Glutamatergic neuron (in vitro differentiated cells): ENCODE measurements at regions not wholly inside any gene's neighbourhood (a gene's known extent, or its start where the extent isn't known, plus 50 kb on each side); places are given as distances from the start of the nearest gene placed in this dataset.

ENCODE experiments used
- DNase-seq: peaks from one replicate; pipeline ENCODE4 v3.0.0; 2022
- H3K27ac Mint-ChIP-seq: one replicate; pipeline ENCODE4 v1.8.0; 2020; ENCODE audit warnings: mild to moderate bottlenecking, mixed read lengths, inconsistent platforms; ENCODE audit not compliant: unreplicated experiment
- H3K27me3 Mint-ChIP-seq: one replicate; pipeline ENCODE4 v1.8.0; 2020; ENCODE audit warnings: mild to moderate bottlenecking, moderate library complexity, mixed read lengths, inconsistent platforms; ENCODE audit not compliant: unreplicated experiment
- H3K36me3 Mint-ChIP-seq: one replicate; pipeline ENCODE4 v1.8.0; 2020; ENCODE audit warnings: mild to moderate bottlenecking, mixed read lengths, inconsistent platforms; ENCODE audit not compliant: unreplicated experiment
- H3K4me1 Mint-ChIP-seq: one replicate; pipeline ENCODE4 v1.8.0; 2020; ENCODE audit warnings: mild to moderate bottlenecking, low read depth, mixed read lengths, inconsistent platforms; ENCODE audit not compliant: unreplicated experiment
- H3K4me3 Mint-ChIP-seq: one replicate; pipeline ENCODE4 v1.8.0; 2020; ENCODE audit warnings: mild to moderate bottlenecking, mixed read lengths, inconsistent platforms; ENCODE audit not compliant: unreplicated experiment
- H3K9me3 Mint-ChIP-seq: one replicate; pipeline ENCODE4 v1.8.0; 2020; ENCODE audit warnings: mild to moderate bottlenecking, moderate library complexity, mixed read lengths, inconsistent platforms; ENCODE audit not compliant: unreplicated experiment
- TF ChIP-seq, protein P1 (sequence below): fragments of 200-600 bp; sonication (generic); IDR thresholded peaks from one replicate; pipeline ENCODE4 v1.5.0; 2021; ENCODE audit not compliant: partially characterized antibody, unreplicated experiment

DNA sequence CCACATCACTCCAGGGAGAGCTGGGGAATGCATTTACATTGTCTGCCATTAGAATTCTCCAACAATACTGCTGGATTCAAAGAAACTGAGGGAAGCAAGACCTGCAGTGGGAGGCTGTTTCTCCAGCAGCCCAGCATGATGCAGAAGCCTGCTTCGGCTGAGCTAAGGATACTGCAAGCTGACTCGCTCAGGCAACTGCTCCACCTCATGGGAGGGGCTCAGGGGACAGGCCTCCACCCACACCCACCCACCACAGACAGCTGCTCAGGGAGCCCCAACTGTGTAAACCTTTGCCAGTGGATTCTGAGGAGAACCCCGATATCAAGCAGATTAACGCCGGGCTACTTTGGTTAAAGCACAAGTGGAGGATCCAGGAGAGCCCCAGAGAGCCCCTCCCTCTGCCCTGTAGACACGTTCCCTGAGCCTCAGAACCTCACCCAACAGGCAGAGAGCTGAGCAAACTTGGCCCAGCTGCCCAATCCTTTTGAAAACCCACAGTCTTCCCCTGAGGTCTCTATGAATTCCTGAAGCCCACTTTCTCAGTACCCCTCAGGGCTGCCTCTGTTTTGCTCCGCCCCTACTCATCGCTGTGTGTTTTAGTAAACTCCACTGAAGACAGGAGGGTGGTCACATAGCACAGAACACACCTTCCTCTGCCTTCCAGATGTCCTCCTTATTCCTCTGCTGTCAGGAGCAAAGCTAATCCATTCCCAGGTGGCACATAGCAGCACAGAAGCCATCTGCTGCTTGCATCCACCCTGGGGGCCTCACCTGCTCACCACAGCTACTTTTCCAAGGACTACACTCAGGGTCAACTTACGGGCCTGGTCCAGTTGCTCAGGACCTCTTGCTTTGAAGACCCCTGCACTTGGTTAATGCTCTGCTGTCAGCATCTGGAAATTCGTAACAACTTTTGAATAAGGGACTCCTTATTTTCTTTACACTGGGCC lies 269.0 kb downstream of the ABHD5 start:
- Mint-ChIP-seq H3K27ac (no peak overlapping the region), H3K9me3 (peaks cover 3% of the 10 kb centered on the region), H3K4me1 (peaks cover 14% of the 10 kb centered on the region), H3K36me3 (peaks cover 5% of the 10 kb centered on the region), H3K4me3 (no peak overlapping the region), H3K27me3 (peaks cover 2% of the 10 kb centered on the region)
- no peak for DNase-seq
- TF ChIP-seq, protein P1, sequence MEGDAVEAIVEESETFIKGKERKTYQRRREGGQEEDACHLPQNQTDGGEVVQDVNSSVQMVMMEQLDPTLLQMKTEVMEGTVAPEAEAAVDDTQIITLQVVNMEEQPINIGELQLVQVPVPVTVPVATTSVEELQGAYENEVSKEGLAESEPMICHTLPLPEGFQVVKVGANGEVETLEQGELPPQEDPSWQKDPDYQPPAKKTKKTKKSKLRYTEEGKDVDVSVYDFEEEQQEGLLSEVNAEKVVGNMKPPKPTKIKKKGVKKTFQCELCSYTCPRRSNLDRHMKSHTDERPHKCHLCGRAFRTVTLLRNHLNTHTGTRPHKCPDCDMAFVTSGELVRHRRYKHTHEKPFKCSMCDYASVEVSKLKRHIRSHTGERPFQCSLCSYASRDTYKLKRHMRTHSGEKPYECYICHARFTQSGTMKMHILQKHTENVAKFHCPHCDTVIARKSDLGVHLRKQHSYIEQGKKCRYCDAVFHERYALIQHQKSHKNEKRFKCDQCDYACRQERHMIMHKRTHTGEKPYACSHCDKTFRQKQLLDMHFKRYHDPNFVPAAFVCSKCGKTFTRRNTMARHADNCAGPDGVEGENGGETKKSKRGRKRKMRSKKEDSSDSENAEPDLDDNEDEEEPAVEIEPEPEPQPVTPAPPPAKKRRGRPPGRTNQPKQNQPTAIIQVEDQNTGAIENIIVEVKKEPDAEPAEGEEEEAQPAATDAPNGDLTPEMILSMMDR = no peak

DNA sequence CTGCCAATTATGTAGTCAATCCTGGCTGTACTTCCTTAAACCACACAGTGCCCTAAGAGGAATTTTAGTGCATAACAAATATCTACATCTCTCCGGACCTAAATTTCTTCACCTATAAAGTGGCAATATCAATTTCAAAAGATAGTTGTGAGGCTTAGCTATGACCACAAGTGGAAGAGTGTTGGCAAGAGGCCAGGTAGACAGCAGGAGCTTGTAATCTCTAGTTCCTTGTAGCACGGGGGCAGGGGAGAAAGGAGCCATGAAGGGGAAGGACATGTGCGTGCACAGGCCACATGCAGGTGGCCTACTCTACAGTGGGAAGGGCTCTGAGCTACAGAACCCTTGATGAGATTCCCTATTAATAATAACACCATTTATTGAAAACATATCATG lies 269.7 kb downstream of the ABHD5 start:
- Mint-ChIP-seq H3K36me3 (peaks cover 5% of the 10 kb centered on the region), H3K4me3 (no peak overlapping the region), H3K9me3 (peaks cover 3% of the 10 kb centered on the region), H3K4me1 (peaks cover 12% of the 10 kb centered on the region), H3K27me3 (peaks cover 2% of the 10 kb centered on the region), H3K27ac (no peak overlapping the region)
- DNase-seq = no peak
- TF ChIP-seq, protein P1 = no peak

DNA sequence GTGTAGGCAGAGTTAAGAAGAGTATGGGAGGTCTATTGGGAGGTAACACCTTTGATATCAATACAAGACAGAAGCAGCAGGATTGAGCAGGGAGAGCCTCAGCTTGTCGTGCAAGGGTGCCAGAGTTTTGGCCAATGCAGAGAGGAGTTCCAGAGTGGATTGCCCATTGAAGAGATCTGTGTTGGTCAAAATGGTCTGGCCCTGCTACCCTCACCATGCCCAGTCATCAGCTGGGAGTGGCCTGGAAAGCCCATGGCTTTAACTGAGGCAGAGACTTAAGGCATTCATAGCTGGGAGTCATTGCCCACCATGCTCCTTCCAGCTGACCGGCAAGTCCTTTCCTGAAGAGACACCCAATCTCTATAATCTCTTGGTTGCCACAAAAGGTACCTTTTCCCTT lies 271.3 kb downstream of the ABHD5 start:
- Mint-ChIP-seq H3K36me3 (peaks cover 5% of the 10 kb centered on the region), H3K27ac (no peak overlapping the region), H3K4me1 (peaks cover 11% of the 10 kb centered on the region), H3K27me3 (peaks cover 2% of the 10 kb centered on the region), H3K9me3 (peaks cover 3% of the 10 kb centered on the region), H3K4me3 (no peak overlapping the region)
- TF ChIP-seq, protein P1 = no peak
- DNase-seq = no peak

DNA sequence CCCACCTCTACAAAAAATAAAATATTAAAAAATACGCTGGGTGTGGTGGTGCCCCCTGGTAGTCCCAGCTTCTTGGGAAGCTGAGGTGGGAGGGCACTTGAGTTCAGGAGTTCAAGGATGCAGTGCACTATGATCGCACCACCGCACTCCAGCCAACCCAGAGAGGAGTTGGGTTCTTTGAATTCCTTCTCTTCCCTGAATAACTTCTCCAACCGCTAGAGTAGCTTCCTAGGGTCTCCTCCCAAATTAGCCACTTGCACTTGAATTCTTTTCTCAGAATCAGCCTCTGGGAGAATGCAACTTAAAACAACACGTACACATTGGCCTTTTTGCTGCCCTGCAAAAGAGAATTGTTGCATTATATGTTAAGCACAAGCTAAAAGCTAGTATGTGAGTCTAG lies 272.5 kb downstream of the ABHD5 start:
- no peak overlapping the region for H3K27ac Mint-ChIP-seq
- H3K4me3 Mint-ChIP-seq = no peak overlapping the region
- peaks cover 3% of the 10 kb centered on the region for H3K9me3 Mint-ChIP-seq
- TF ChIP-seq, protein P1 = no peak
- DNase-seq = no peak
- H3K4me1 Mint-ChIP-seq = peaks cover 11% of the 10 kb centered on the region
- H3K36me3 Mint-ChIP-seq = peaks cover 5% of the 10 kb centered on the region
- peaks cover 2% of the 10 kb centered on the region for H3K27me3 Mint-ChIP-seq

DNA sequence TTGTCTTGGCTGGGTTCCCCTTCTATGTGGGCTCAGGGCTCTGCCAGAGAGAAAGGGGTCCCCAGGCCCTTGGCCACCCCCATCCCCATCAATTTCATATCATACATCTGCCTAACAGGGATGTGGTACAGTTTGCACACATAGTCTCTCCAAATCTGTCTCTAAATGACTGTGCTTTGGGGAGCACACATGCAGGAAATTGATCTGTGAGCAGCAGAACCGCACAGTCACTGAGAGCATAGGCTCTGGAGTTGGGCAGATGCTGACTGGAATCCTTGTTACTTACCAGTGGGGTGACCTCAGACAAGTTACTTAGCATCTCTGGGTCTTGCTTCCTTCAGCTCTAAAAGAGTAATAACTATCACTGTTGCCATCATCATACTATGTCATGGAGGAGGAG lies 273.9 kb downstream of the ABHD5 start:
- TF ChIP-seq, protein P1 = no peak
- peaks cover 8% of the 10 kb centered on the region for H3K4me1 Mint-ChIP-seq
- peaks cover 2% of the 10 kb centered on the region for H3K27me3 Mint-ChIP-seq
- DNase-seq = no peak
- H3K27ac Mint-ChIP-seq = no peak overlapping the region
- no peak overlapping the region for H3K4me3 Mint-ChIP-seq
- H3K9me3 Mint-ChIP-seq = peaks cover 3% of the 10 kb centered on the region
- H3K36me3 Mint-ChIP-seq = peaks cover 5% of the 10 kb centered on the region
